ENCODE measurements at regions not wholly inside any gene's neighbourhood (a gene's known extent, or its start where the extent isn't known, plus 50 kb on each side); places are given as distances from the start of the nearest gene placed in this dataset.
A peak's percentile ranks its signal among the peaks of the same experiment; 100 is the strongest.

DNA sequence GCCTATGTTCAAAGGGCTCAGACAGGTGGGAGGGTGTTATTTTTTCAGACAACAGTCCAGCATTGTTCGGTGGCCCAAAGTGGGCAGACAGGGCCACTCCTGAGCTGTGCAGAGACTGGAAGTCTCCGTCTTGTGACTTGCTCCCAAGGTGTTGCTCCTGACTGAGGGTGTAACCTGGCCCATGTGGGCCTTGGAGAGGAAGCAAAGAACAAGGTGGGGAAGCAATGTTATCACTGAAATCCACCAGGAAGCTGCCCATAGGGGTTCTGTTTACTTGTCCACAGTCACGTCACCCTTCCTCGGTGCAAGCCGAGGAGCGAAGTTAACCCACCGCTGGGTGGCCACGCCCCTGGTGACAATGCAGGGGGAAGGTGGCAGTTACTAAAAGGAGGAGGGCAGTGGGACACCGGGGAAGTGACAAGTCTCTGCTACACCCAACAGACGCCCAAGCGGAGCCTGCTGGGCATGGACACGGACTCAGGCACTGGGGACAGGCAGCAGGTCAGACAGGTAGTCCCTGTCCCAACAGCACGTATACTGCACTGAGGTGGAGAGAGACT is 311.6 kb upstream of the MKI67 start (continued):
- TF ChIP-seq CEBPZ (IDR thresholded peaks at IDR 0.05; ENCODE audit: low read length) (no peak), ZNF761 (CRISPR knock-in tag; conservative IDR thresholded peaks at IDR 0.05) (no peak), ZNF432 (CRISPR knock-in tag; IDR thresholded peaks at IDR 0.05; ENCODE audit: borderline replicate concordance) (no peak), THRA (CRISPR knock-in tag; IDR thresholded peaks at IDR 0.05; ENCODE audit: borderline replicate concordance) (no peak), ZNF225 (CRISPR knock-in tag; IDR thresholded peaks at IDR 0.05) (no peak), ZNF430 (CRISPR knock-in tag; IDR thresholded peaks at IDR 0.05) (no peak), AKAP8 (CRISPR knock-in tag; IDR thresholded peaks at IDR 0.05) (no peak)

- ATAC-seq (no peak), FAIRE-seq (no peak), DNase-seq (ENCODE audit: low spot score) (no peak)
- Histone ChIP-seq H3K36me3 (replicated peaks in 1 of 2; ENCODE audit: control insufficient read depth in 1 of 2, insufficient read depth in 2 of 2, low read length in 2 of 2) (no peaks in the 10 kb centered on the region), H4K20me1 (ENCODE audit: insufficient read depth, low read length) (no peaks in the 10 kb centered on the region), H3K4me3 (replicated peaks in 1 of 3; ENCODE audit: insufficient read depth in 1 of 3, low read depth in 2 of 3, low read length in 3 of 3) (no peak overlapping the region), H3K4me2 (ENCODE audit: low read depth, low read length) (no peak overlapping the region), H3K9me3 (ENCODE audit: low read length) (no peaks in the 10 kb centered on the region), H3K79me2 (ENCODE audit: insufficient read depth, low read length) (no peaks in the 10 kb centered on the region), H3K4me1 (ENCODE audit: insufficient read depth, low read length) (peaks cover 9% of the 10 kb centered on the region; the same call in 1 of the 2 replicates), H3K27ac (ENCODE audit: extremely low read length, insufficient read depth, low read length) (no peak overlapping the region), H3K9ac (ENCODE audit: insufficient read depth, low read depth, low read length) (no peak overlapping the region), H2AFZ (ENCODE audit: low read length) (no peak overlapping the region), H3K27me3 (ENCODE audit: control insufficient read depth in 1 of 2, insufficient read depth in 2 of 2, low read length in 2 of 2) (peaks cover 2 to 15% of the 10 kb centered on the region in 2 experiments; a peak in 3 of 5 replicates)
- BruUV-seq (replicated peaks): no TSS peak
- CTCF ChIA-PET (ENCODE audit: low intra/inter-chr PET ratio, low total read pairs): no interaction called here
- POLR2A ChIA-PET: no interaction called here
- intact Hi-C loops (cut with micrococcal nuclease; ENCODE audit: unreplicated experiment): no loop called here
- in situ Hi-C loops (cut with HindIII; ENCODE audit: extremely low pct_ligation_motif_present, low pct_unique_long_range_greater_than_20kb): no loop called here
- 40% methylated on average over 16 of the region's 16 CpGs for WGBS (ENCODE audit: low lambda C conversion rate)
- TF ChIP-seq MEIS2 (CRISPR knock-in tag; IDR thresholded peaks at IDR 0.05) (no peak), U2AF2 (IDR thresholded peaks at IDR 0.05; ENCODE audit: low read depth, low read length) (no peak), GABPA (IDR thresholded peaks at IDR 0.05; ENCODE audit: low read depth, low read length) (no peak), GABPA (CRISPR knock-in tag; IDR thresholded peaks at IDR 0.05; ENCODE audit: low read depth) (no peak), ZNF124 (CRISPR knock-in tag; IDR thresholded peaks at IDR 0.05) (no peak), ZNF678 (CRISPR knock-in tag; IDR thresholded peaks at IDR 0.05) (no peak), ARNT (IDR thresholded peaks at IDR 0.05) (no peak), SP1 (IDR thresholded peaks at IDR 0.05) (0 out of 2 replicates have a peak, but pooled peaks have one; percentile 18), SP1 (CRISPR knock-in tag; IDR thresholded peaks at IDR 0.05) (no peak)
- TF ChIP-seq, protein P1, sequence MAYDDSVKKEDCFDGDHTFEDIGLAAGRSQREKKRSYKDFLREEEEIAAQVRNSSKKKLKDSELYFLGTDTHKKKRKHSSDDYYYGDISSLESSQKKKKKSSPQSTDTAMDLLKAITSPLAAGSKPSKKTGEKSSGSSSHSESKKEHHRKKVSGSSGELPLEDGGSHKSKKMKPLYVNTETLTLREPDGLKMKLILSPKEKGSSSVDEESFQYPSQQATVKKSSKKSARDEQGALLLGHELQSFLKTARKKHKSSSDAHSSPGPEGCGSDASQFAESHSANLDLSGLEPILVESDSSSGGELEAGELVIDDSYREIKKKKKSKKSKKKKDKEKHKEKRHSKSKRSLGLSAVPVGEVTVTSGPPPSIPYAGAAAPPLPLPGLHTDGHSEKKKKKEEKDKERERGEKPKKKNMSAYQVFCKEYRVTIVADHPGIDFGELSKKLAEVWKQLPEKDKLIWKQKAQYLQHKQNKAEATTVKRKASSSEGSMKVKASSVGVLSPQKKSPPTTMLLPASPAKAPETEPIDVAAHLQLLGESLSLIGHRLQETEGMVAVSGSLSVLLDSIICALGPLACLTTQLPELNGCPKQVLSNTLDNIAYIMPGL (CRISPR knock-in tag; IDR thresholded peaks at IDR 0.05; ENCODE audit: borderline replicate concordance in 1 of 2, low read depth in 1 of 2): no peak
These were observed 312.3 kb upstream of the MKI67 start for GRCh38 chr10:128438417-128439063.

Measured in HepG2 (cell line).